Endothelial cell (in vitro differentiated cells): ENCODE measurements at regions not wholly inside any gene's neighbourhood (a gene's known extent, or its start where the extent isn't known, plus 50 kb on each side); places are given as distances from the start of the nearest gene placed in this dataset.

Experiments used
- DNase-seq: peaks from one replicate; pipeline ENCODE4 v3.0.0; 2021; ENCODE audit warnings: low spot score
- H3K27ac Mint-ChIP-seq: one replicate; pipeline ENCODE4 v1.8.0; 2021; ENCODE audit warnings: mixed read lengths, inconsistent platforms; ENCODE audit not compliant: unreplicated experiment
- H3K27me3 Mint-ChIP-seq: one replicate; pipeline ENCODE4 v1.8.0; 2021; ENCODE audit warnings: mild to moderate bottlenecking, moderate library complexity, mixed read lengths, inconsistent platforms; ENCODE audit not compliant: unreplicated experiment
- H3K36me3 Mint-ChIP-seq: one replicate; pipeline ENCODE4 v1.8.0; 2021; ENCODE audit warnings: mild to moderate bottlenecking, low read depth, mixed read lengths, inconsistent platforms; ENCODE audit not compliant: unreplicated experiment
- H3K4me1 Mint-ChIP-seq: one replicate; pipeline ENCODE4 v1.8.0; 2021; ENCODE audit warnings: mild to moderate bottlenecking, mixed read lengths, inconsistent platforms; ENCODE audit not compliant: unreplicated experiment
- H3K4me3 Mint-ChIP-seq: one replicate; pipeline ENCODE4 v1.8.0; 2021; ENCODE audit warnings: mild to moderate bottlenecking, mixed read lengths, inconsistent platforms; ENCODE audit not compliant: unreplicated experiment
- H3K9me3 Mint-ChIP-seq: one replicate; pipeline ENCODE4 v1.8.0; 2021; ENCODE audit warnings: mixed read lengths, inconsistent platforms; ENCODE audit not compliant: unreplicated experiment
- CTCF ChIP-seq: fragments of 200-600 bp; sonication (generic); IDR thresholded peaks from one replicate; pipeline ENCODE4 v1.5.0; 2021; ENCODE audit warnings: antibody characterized with exemption; ENCODE audit not compliant: unreplicated experiment

GRCh38 chr6:85041376-85041775 lies 277.0 kb upstream of the TBX18 start:
- Mint-ChIP-seq H3K4me3 (no peak overlapping the region), H3K9me3 (no peaks in the 10 kb centered on the region), H3K36me3 (no peaks in the 10 kb centered on the region), H3K27me3 (no peaks in the 10 kb centered on the region), H3K4me1 (no peaks in the 10 kb centered on the region), H3K27ac (no peak overlapping the region)
- DNase-seq, result no peak
- TF ChIP-seq CTCF, result no peak

GRCh38 chr6:85037221-85037620 lies 272.8 kb upstream of the TBX18 start:
- TF ChIP-seq CTCF, result no peak
- H3K27ac Mint-ChIP-seq, result no peak overlapping the region
- H3K9me3 Mint-ChIP-seq, result peaks cover 5% of the 10 kb centered on the region
- H3K36me3 Mint-ChIP-seq, result peaks cover 6% of the 10 kb centered on the region
- H3K27me3 Mint-ChIP-seq, result peaks cover 4% of the 10 kb centered on the region
- H3K4me3 Mint-ChIP-seq, result no peak overlapping the region
- DNase-seq, result no peak
- H3K4me1 Mint-ChIP-seq, result no peaks in the 10 kb centered on the region

- H3K36me3 Mint-ChIP-seq, result peaks cover 6% of the 10 kb centered on the region
- TF ChIP-seq CTCF, result no peak
- H3K9me3 Mint-ChIP-seq, result peaks cover 5% of the 10 kb centered on the region
- H3K27me3 Mint-ChIP-seq, result peaks cover 4% of the 10 kb centered on the region
- no peak overlapping the region for H3K27ac Mint-ChIP-seq
- DNase-seq, result no peak
- no peaks in the 10 kb centered on the region for H3K4me1 Mint-ChIP-seq
- no peak overlapping the region for H3K4me3 Mint-ChIP-seq
Measured at GRCh38 chr6:85035766-85036165, 271.4 kb upstream of the TBX18 start.

- no peak for TF ChIP-seq CTCF
- DNase-seq, result no peak
- H3K9me3 Mint-ChIP-seq, result peaks cover 5% of the 10 kb centered on the region
- peaks cover 6% of the 10 kb centered on the region for H3K36me3 Mint-ChIP-seq
- no peaks in the 10 kb centered on the region for H3K4me1 Mint-ChIP-seq
- H3K4me3 Mint-ChIP-seq, result no peak overlapping the region
- H3K27me3 Mint-ChIP-seq, result peaks cover 4% of the 10 kb centered on the region
- H3K27ac Mint-ChIP-seq, result no peak overlapping the region
Measured at GRCh38 chr6:85033547-85033946, 269.1 kb upstream of the TBX18 start.

- DNase-seq, result no peak
- no peaks in the 10 kb centered on the region for H3K27me3 Mint-ChIP-seq
- no peak overlapping the region for H3K4me3 Mint-ChIP-seq
- H3K27ac Mint-ChIP-seq, result no peak overlapping the region
- no peaks in the 10 kb centered on the region for H3K36me3 Mint-ChIP-seq
- no peak for TF ChIP-seq CTCF
- no peaks in the 10 kb centered on the region for H3K9me3 Mint-ChIP-seq
- H3K4me1 Mint-ChIP-seq, result no peaks in the 10 kb centered on the region
Measured at GRCh38 chr6:85026021-85026420, 261.6 kb upstream of the TBX18 start.
